ENCODE measurements at regions not wholly inside any gene's neighbourhood (a gene's known extent, or its start where the extent isn't known, plus 50 kb on each side); places are given as distances from the start of the nearest gene placed in this dataset.

DNA sequence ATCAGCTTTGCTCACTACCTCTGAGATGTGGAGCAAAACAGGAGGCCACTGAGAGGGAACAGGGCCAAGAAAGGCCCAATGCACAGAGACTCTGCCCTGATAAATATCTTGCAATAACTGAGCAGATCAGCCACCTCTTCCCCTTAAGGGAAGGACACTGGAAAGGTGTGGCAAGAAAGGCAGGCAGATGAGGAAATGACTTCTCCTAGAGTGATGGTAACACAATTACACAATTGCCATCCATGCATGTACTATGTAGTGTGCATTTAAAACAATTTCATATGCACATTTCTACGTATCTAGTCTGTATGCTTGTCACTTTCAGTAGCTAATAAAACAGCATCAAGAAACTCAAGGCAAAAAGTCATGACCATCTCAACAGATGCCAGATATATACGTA lies 322.5 kb downstream of the DRD1 start:
- Histone ChIP-seq H3K27me3 (ENCODE audit: insufficient read depth, low read depth, severe bottlenecking) (peaks cover 78% of the 10 kb centered on the region), H3K27ac (no peak overlapping the region), H3K36me3 (no peaks in the 10 kb centered on the region), H3K4me3 (ENCODE audit: low read depth, low read length) (no peak overlapping the region), H3K9me3 (ENCODE audit: severe bottlenecking) (no peaks in the 10 kb centered on the region)
- no peak for DNase-seq
- TF ChIP-seq, protein P1, sequence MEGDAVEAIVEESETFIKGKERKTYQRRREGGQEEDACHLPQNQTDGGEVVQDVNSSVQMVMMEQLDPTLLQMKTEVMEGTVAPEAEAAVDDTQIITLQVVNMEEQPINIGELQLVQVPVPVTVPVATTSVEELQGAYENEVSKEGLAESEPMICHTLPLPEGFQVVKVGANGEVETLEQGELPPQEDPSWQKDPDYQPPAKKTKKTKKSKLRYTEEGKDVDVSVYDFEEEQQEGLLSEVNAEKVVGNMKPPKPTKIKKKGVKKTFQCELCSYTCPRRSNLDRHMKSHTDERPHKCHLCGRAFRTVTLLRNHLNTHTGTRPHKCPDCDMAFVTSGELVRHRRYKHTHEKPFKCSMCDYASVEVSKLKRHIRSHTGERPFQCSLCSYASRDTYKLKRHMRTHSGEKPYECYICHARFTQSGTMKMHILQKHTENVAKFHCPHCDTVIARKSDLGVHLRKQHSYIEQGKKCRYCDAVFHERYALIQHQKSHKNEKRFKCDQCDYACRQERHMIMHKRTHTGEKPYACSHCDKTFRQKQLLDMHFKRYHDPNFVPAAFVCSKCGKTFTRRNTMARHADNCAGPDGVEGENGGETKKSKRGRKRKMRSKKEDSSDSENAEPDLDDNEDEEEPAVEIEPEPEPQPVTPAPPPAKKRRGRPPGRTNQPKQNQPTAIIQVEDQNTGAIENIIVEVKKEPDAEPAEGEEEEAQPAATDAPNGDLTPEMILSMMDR (IDR thresholded peaks at IDR 0.05; ENCODE audit: low read depth, low read length): no peak

DNA sequence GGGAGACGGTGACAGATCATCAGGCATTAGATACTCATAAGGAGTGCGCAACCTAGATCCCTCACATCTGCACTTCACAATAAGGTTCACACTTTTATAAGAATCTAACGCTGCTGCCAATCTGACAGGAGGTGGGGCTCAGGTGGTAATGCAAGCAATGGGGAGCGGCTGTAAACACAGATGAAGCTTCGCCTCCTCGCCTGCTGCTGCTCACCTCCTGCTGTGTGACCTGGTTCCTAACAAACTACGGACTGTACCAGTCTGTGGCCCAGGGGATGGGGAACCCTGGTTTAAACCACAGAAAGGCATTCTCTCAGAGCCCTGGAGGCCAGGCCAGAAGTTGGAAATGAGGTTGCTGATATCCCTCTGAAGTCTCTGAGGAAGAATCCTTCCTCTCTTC lies 323.6 kb downstream of the DRD1 start:
- no peaks in the 10 kb centered on the region for H3K36me3 ChIP-seq
- no peaks in the 10 kb centered on the region for H3K9me3 ChIP-seq (ENCODE audit: severe bottlenecking)
- H3K27ac ChIP-seq: no peak overlapping the region
- no peak overlapping the region for H3K4me3 ChIP-seq (ENCODE audit: low read depth, low read length)
- TF ChIP-seq, protein P1 (IDR thresholded peaks at IDR 0.05; ENCODE audit: low read depth, low read length): no peak
- no peak for DNase-seq
- H3K27me3 ChIP-seq (ENCODE audit: insufficient read depth, low read depth, severe bottlenecking): peaks cover 85% of the 10 kb centered on the region

DNA sequence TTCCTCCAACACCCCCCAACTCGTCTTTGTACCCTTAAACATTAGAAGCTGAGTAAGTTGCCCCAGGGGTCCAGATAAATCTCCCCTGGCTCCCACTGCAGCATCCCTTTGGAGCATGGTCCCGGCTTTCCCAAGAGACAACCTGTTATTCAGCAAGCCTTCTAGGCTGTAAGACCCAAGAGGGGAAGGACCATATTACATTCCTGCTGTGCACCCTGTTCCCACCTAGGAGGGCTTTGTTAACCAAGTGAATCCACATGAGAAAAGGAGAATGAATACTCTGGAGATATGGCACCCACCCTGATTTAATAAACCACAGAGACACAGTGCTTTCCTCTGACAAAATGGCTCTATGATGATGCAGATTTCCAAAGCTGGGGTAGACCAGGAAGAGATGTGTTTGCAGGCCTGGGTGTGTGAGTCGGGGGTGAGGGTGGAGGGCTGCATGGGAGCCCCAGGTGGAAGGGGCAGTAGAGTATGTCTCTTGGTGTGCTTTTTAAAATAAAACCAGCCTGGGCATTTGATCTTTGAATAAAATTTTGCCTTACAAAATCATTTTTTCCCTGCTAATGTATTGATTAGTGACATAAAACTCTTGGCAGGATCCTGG lies 325.2 kb downstream of the DRD1 start:
- no peaks in the 10 kb centered on the region for H3K36me3 ChIP-seq
- DNase-seq: no peak
- peaks cover 81% of the 10 kb centered on the region for H3K27me3 ChIP-seq (ENCODE audit: insufficient read depth, low read depth, severe bottlenecking)
- TF ChIP-seq, protein P1 (IDR thresholded peaks at IDR 0.05; ENCODE audit: low read depth, low read length): no peak
- no peaks in the 10 kb centered on the region for H3K9me3 ChIP-seq (ENCODE audit: severe bottlenecking)
- H3K27ac ChIP-seq: no peak overlapping the region
- no peak overlapping the region for H3K4me3 ChIP-seq (ENCODE audit: low read depth, low read length)

DNA sequence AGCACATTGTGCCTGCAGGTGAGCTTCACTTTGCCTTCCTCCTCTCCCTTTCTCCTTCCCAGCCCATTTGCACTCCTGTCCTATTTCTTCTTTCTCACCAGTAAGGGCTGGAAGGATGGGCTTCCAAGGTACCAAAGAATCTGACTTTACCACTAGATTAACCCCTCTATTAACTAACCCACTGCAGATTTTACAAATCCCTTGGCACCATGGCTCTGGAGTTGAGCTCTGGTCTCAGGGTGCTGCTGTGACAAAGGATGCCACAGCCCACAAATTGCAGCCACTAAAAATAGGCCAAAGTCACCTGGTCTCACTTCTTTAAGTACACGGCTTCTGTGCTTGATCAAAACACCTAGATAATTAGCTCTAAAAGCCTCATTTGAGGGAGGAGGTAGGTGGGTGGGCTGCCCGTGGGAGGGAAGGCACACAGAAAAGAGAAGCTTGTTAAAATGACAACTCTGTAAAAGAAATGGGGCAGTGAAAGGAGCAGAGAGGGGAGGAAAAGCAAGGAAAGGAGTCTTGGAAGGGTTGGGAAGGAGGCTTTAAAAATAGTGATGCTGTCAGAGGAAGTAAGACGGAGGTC lies 327.4 kb downstream of the DRD1 start:
- no peak overlapping the region for H3K4me3 ChIP-seq (ENCODE audit: low read depth, low read length)
- no peaks in the 10 kb centered on the region for H3K36me3 ChIP-seq
- TF ChIP-seq, protein P1 (IDR thresholded peaks at IDR 0.05; ENCODE audit: low read depth, low read length): no peak
- no peak for DNase-seq
- H3K27me3 ChIP-seq (ENCODE audit: insufficient read depth, low read depth, severe bottlenecking): peaks cover 76% of the 10 kb centered on the region
- no peak overlapping the region for H3K27ac ChIP-seq
- H3K9me3 ChIP-seq (ENCODE audit: severe bottlenecking): no peaks in the 10 kb centered on the region

DNA sequence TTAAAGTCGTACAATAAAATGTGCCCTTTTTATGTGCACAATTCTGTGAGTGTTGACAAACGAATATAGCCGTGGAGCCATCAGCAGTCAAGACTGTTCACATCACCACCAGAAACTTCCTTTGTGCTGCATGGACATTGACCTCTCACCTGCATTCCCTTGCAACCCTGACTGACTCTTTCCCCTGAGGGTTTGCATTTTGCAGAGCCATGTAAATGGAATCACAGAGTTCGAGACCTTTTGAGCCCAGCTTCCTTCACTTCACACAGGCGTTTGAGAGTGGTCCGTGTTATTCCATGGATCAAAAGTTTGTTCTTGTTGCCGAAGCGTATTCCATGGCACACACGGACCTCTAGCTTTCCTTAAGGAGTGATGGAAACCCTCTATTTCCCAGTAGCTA lies 328.2 kb downstream of the DRD1 start:
- Histone ChIP-seq H3K27ac (no peak overlapping the region), H3K9me3 (ENCODE audit: severe bottlenecking) (no peaks in the 10 kb centered on the region), H3K4me3 (ENCODE audit: low read depth, low read length) (no peak overlapping the region), H3K36me3 (no peaks in the 10 kb centered on the region), H3K27me3 (ENCODE audit: insufficient read depth, low read depth, severe bottlenecking) (peaks cover 74% of the 10 kb centered on the region)
- TF ChIP-seq, protein P1 (IDR thresholded peaks at IDR 0.05; ENCODE audit: low read depth, low read length): no peak
- no peak for DNase-seq

DNA sequence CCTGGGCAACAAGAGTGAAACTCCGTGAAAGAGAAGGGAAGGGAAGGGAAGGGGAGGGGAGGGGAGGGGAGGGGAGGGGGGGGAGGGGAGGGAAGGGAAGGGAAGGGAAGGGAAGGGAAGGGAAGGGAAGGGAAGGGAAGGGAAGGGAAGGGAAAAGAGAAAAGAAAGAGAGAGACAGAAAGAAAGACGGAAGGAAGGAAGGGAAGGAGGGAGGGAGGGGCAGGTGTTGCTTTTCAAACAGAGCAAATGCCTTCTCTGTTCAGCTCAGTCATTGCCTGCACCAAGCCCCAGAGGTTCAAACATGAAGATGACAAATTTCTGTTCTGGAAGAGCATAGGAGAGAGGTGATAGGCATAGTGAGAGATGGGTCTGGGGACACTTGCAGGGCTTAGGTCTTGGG lies 330.0 kb downstream of the DRD1 start:
- H3K27ac ChIP-seq: no peak overlapping the region
- TF ChIP-seq, protein P1 (IDR thresholded peaks at IDR 0.05; ENCODE audit: low read depth, low read length): no peak

More for the DNA sequence above, 330.0 kb downstream of the DRD1 start:
- H3K4me3 ChIP-seq (ENCODE audit: low read depth, low read length): no peak overlapping the region
- no peak for DNase-seq
- peaks cover 59% of the 10 kb centered on the region for H3K27me3 ChIP-seq (ENCODE audit: insufficient read depth, low read depth, severe bottlenecking)
- no peaks in the 10 kb centered on the region for H3K36me3 ChIP-seq
- peaks cover 3% of the 10 kb centered on the region for H3K9me3 ChIP-seq (ENCODE audit: severe bottlenecking)
